PC-3 (cell line): ENCODE measurements at regions not wholly inside any gene's neighbourhood (a gene's known extent, or its start where the extent isn't known, plus 50 kb on each side); places are given as distances from the start of the nearest gene placed in this dataset.

Source experiments
- ATAC-seq: fragments of 200-7000 bp; cut with Tn5 transposase; 2 replicates; pipeline ENCODE4 v1.9.1; 2020; ENCODE audit warnings: mild to moderate bottlenecking, moderate library complexity
- BruUV-seq: library from RNA; stranded (reverse); fragments of 400-500 nt; replicated peaks from 2 replicates; lab custom pipeline; 2021; lab: Mats Ljungman, UMichigan
- CTCF ChIA-PET: fragments of 300-600 bp; sonication (Branson Sonifier 250); formaldehyde crosslinking; loops from one replicate; lab custom pipeline; 2022; ENCODE audit warnings: antibody characterized with exemption; lab: Charles Lee
- POLR2A ChIA-PET: fragments of 300-600 bp; sonication (Branson Sonifier 250); formaldehyde crosslinking; loops from one replicate; lab custom pipeline; 2022; ENCODE audit warnings: antibody characterized with exemption; ENCODE audit not compliant: unreplicated experiment; lab: Charles Lee
- DNase-seq: peaks from one replicate; pipeline ENCODE4 v3.0.0-alpha.2; 2015
- H2AFZ ChIP-seq: fragments of 300-600 bp; sonication (generic); 2 replicates; pipeline ENCODE4 v1.6.0; 2016; ENCODE audit warnings: antibody characterized with exemption, low read length
- H3F3A ChIP-seq: fragments of 300-600 bp; sonication (generic); one replicate; pipeline ENCODE4 v1.6.0; 2017; ENCODE audit warnings: antibody characterized with exemption, low read length, control low read depth, mild to moderate bottlenecking; ENCODE audit not compliant: unreplicated experiment
- H3K27ac ChIP-seq: fragments of 300-600 bp; sonication (generic); 2 replicates; pipeline ENCODE4 v1.5.1; 2016; ENCODE audit warnings: mild to moderate bottlenecking, low read length
- H3K27me3 ChIP-seq: fragments of 300-600 bp; sonication (generic); 2 replicates; pipeline ENCODE4 v1.6.1; 2016; ENCODE audit warnings: low read length, mixed read lengths
- H3K36me3 ChIP-seq: fragments of 300-600 bp; sonication (generic); 2 replicates; pipeline ENCODE4 v1.6.1; 2016; ENCODE audit warnings: low read depth, mixed run types, low read length, mixed read lengths
- H3K4me1 ChIP-seq: fragments of 300-600 bp; sonication (generic); 2 replicates; pipeline ENCODE4 v1.5.1; 2016; ENCODE audit warnings: low read length; ENCODE audit not compliant: insufficient read depth
- H3K4me2 ChIP-seq: fragments of 300-600 bp; sonication (generic); 2 replicates; pipeline ENCODE4 v1.6.0; 2016; ENCODE audit warnings: low read length
- H3K4me3 ChIP-seq: fragments of 300-600 bp; sonication (generic); 2 replicates; pipeline ENCODE4 v1.5.1; 2016; ENCODE audit warnings: mild to moderate bottlenecking, low read length, mixed read lengths
- H3K79me2 ChIP-seq: fragments of 300-600 bp; sonication (generic); 2 replicates; pipeline ENCODE4 v1.6.1; 2017; ENCODE audit warnings: low read length, mixed read lengths
- H3K9ac ChIP-seq: fragments of 300-600 bp; sonication (generic); 2 replicates; pipeline ENCODE4 v1.6.0; 2016; ENCODE audit warnings: mild to moderate bottlenecking, low read length
- H3K9me2 ChIP-seq: fragments of 300-600 bp; sonication (generic); replicated peaks from 2 replicates; pipeline ENCODE4 v1.6.1; 2016; ENCODE audit warnings: mixed run types, low read length, mixed read lengths
- H3K9me3 ChIP-seq: fragments of 300-600 bp; sonication (generic); 2 replicates; pipeline ENCODE4 v1.6.1; 2016; ENCODE audit warnings: low read length, mixed read lengths
- H4K20me1 ChIP-seq: fragments of 300-600 bp; sonication (generic); 2 replicates; pipeline ENCODE4 v1.6.1; 2016; ENCODE audit warnings: low read length, mixed read lengths
- EZH2 ChIP-seq: fragments of 300-600 bp; sonication (generic); IDR thresholded peaks from one replicate; pipeline ENCODE4 v1.6.1; 2017; ENCODE audit warnings: antibody characterized with exemption, mild to moderate bottlenecking, low read length; ENCODE audit not compliant: unreplicated experiment
- EZH2phosphoT487 ChIP-seq: fragments of 300-600 bp; sonication (generic); IDR thresholded peaks from 2 replicates; pipeline ENCODE4 v1.6.1; 2018; ENCODE audit warnings: mild to moderate bottlenecking, antibody characterized with exemption, low read length, borderline replicate concordance
- intact Hi-C: fragments of 100-400 bp; cut with micrococcal nuclease; formaldehyde crosslinking; loops from 2 replicates; pipeline ENCODE4 v1.9.0; 2023
- TF ChIP-seq, protein P1 (sequence below): fragments of 300-600 bp; sonication (generic); conservative IDR thresholded peaks from 2 replicates; pipeline ENCODE4 v1.5.1; 2017; ENCODE audit warnings: antibody characterized with exemption, low read depth, mild to moderate bottlenecking, low read length

DNA sequence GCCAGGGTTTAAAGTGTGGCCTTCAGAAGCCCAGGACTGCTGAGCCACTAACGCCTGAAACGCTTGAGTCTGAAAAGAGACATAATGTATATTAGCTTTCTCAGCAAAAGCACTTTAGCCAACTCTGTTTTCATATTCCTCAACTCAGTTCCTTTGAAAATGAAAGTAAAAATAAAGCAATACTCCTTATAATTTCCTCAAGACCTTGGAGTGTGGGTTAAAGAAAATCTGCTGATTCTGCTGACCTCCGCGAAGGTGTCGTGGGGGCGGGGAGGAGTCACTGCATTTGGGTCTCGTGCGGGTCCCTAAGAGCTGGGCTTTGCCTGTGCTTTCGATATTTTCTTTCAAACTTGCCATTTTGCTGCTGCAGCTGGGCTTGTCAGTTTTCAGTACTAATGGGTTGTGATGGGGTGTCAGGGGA lies 142.2 kb upstream of the ARID1B start:
- BruUV-seq: no TSS peak
- H3K9me2 ChIP-seq: no peaks in the 10 kb centered on the region
- H2AFZ ChIP-seq: no peak overlapping the region
- ATAC-seq (no peak), DNase-seq (no peak)
- no peaks in the 10 kb centered on the region for H3K4me1 ChIP-seq
- no peak overlapping the region for H3K27ac ChIP-seq
- CTCF ChIA-PET: no interaction called here
- POLR2A ChIA-PET: no interaction called here
- no peaks in the 10 kb centered on the region for H3K9me3 ChIP-seq
- H3F3A ChIP-seq: no peaks in the 10 kb centered on the region
- no peaks in the 10 kb centered on the region for H4K20me1 ChIP-seq
- no peak overlapping the region for H3K4me3 ChIP-seq
- no peak overlapping the region for H3K4me2 ChIP-seq
- TF ChIP-seq EZH2phosphoT487 (no peak), EZH2 (no peak)
- TF ChIP-seq, protein P1, sequence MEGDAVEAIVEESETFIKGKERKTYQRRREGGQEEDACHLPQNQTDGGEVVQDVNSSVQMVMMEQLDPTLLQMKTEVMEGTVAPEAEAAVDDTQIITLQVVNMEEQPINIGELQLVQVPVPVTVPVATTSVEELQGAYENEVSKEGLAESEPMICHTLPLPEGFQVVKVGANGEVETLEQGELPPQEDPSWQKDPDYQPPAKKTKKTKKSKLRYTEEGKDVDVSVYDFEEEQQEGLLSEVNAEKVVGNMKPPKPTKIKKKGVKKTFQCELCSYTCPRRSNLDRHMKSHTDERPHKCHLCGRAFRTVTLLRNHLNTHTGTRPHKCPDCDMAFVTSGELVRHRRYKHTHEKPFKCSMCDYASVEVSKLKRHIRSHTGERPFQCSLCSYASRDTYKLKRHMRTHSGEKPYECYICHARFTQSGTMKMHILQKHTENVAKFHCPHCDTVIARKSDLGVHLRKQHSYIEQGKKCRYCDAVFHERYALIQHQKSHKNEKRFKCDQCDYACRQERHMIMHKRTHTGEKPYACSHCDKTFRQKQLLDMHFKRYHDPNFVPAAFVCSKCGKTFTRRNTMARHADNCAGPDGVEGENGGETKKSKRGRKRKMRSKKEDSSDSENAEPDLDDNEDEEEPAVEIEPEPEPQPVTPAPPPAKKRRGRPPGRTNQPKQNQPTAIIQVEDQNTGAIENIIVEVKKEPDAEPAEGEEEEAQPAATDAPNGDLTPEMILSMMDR: no peak
- H3K79me2 ChIP-seq: no peaks in the 10 kb centered on the region
- intact Hi-C loops: no loop called here
- H3K36me3 ChIP-seq: no peaks in the 10 kb centered on the region
- H3K9ac ChIP-seq: no peak overlapping the region
- H3K27me3 ChIP-seq: no peaks in the 10 kb centered on the region

DNA sequence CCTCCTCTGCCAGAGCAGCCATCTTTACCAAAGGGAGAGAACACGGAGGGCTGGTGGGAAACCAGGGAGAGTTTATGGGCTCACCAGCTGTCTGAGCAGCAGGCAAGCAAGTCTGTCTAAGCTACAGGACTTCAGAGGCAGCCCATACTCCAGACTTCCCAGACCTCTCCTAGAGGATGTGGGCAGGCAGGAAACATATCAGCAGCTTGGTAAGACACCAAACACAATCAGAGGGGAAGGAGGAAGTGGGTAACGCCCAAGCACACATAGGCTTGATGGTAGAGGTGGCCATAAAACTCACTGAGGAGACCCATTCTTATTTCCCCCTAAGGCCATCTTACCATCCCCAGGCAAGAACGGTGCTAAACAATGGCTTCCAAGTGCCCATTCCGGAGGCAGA lies 143.1 kb upstream of the ARID1B start:
- TF ChIP-seq EZH2 (no peak), EZH2phosphoT487 (no peak)
- TF ChIP-seq, protein P1: no peak
- no peaks in the 10 kb centered on the region for H3K27me3 ChIP-seq
- no peaks in the 10 kb centered on the region for H3K9me2 ChIP-seq
- H3K4me2 ChIP-seq: no peak overlapping the region
- no peaks in the 10 kb centered on the region for H3K79me2 ChIP-seq
- POLR2A ChIA-PET: no interaction called here
- DNase-seq: no peak
- no peak for ATAC-seq
- H3K36me3 ChIP-seq: no peaks in the 10 kb centered on the region
- H3K9ac ChIP-seq: no peak overlapping the region
- no peaks in the 10 kb centered on the region for H3K9me3 ChIP-seq
- no peaks in the 10 kb centered on the region for H3F3A ChIP-seq
- H3K27ac ChIP-seq: no peak overlapping the region
- BruUV-seq: no TSS peak
- H3K4me3 ChIP-seq: no peak overlapping the region
- no peak overlapping the region for H2AFZ ChIP-seq
- no peaks in the 10 kb centered on the region for H3K4me1 ChIP-seq
- no peaks in the 10 kb centered on the region for H4K20me1 ChIP-seq
- CTCF ChIA-PET: no interaction called here
- intact Hi-C loops: no loop called here

DNA sequence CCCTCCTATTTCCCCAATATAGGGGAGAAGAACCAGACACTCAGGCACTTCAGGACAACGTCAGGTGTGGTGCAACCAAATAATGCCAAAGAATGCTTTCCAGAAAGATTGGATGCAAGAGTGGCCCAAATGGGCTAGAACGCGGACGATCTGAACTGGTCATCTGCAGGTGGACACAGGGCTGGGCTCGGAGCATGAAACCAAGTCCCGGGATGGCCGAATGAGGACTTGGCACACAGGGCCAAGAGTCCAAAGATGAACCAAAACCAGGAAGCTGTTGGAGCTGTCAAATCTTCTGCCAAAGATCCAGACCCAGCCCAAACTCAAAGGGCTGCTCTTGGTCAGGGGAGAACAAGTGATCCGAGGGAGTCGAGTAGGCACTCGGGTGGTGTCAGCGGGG lies 143.9 kb upstream of the ARID1B start:
- Histone ChIP-seq H3K27me3 (no peaks in the 10 kb centered on the region), H3K4me2 (no peak overlapping the region), H2AFZ (no peak overlapping the region), H3F3A (no peaks in the 10 kb centered on the region), H3K27ac (no peak overlapping the region), H3K9me2 (no peaks in the 10 kb centered on the region), H3K9me3 (no peaks in the 10 kb centered on the region), H3K4me1 (no peaks in the 10 kb centered on the region), H3K4me3 (no peak overlapping the region), H3K36me3 (no peaks in the 10 kb centered on the region), H4K20me1 (no peaks in the 10 kb centered on the region), H3K79me2 (no peaks in the 10 kb centered on the region), H3K9ac (no peak overlapping the region)
- ATAC-seq: no peak
- ChIA-PET CTCF (no interaction called here), POLR2A (no interaction called here)
- intact Hi-C loops: no loop called here
- TF ChIP-seq EZH2 (no peak), EZH2phosphoT487 (no peak)
- TF ChIP-seq, protein P1: no peak
- BruUV-seq: no TSS peak
- no peak for DNase-seq
